Middle frontal gyrus (tissue), 1 donor: ENCODE measurements at regions not wholly inside any gene's neighbourhood (a gene's known extent, or its start where the extent isn't known, plus 50 kb on each side); places are given as distances from the start of the nearest gene placed in this dataset.

Experiments
- DNase-seq: peaks from one replicate; pipeline ENCODE4 v3.0.0-alpha.2; 2015; ENCODE audit warnings: low spot score; ENCODE audit errors: extremely low spot score

DNA sequence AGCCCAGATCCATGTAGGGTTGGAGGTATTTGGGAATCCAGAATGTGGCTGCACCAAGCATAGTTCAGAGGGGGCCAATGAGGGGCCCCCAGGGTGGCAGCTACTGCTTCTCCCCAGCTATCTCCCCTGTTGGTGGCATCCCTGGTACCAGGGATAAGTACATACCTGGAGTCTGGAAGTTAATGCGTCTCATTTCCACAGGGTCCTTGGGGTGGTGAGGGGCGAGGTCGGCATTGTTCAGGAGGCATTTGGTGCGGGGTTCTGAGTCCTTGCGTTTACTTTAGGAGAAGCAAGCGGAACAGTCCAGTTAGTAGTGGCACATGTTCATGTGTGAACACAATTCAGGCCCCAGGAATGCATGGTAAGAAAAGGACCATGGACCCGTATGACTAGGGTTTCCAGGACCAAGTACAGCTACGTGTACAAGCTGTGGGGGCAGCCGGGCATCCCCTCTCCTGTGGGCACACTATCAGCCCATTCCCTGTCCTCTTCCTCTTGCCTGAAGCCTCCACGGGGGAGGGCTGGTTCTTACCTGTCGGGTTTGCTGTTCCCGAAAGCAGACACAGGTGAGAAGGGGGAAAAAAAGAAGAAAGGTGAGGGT, 122.3 kb downstream of the PTPRS start:
- no peak for DNase-seq

DNA sequence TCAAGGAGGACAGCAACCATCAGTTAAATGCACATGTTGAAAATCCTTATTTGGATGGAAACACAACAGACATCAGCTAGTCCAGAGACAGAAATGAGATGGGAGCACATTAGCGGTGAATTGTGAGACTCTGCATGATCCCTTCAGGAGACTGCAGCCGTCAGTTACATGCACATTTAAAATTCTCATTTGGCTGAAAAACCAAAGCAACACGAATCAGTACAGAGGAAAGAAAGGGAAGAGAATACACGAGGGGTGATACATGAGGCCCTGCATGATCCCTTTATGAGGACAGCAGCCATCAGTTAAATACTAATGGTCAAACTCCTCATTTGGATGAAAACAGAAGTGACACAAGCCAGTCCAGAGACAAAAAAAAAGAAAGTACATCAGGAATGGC, 123.4 kb downstream of the PTPRS start:
- DNase-seq, result no peak

DNA sequence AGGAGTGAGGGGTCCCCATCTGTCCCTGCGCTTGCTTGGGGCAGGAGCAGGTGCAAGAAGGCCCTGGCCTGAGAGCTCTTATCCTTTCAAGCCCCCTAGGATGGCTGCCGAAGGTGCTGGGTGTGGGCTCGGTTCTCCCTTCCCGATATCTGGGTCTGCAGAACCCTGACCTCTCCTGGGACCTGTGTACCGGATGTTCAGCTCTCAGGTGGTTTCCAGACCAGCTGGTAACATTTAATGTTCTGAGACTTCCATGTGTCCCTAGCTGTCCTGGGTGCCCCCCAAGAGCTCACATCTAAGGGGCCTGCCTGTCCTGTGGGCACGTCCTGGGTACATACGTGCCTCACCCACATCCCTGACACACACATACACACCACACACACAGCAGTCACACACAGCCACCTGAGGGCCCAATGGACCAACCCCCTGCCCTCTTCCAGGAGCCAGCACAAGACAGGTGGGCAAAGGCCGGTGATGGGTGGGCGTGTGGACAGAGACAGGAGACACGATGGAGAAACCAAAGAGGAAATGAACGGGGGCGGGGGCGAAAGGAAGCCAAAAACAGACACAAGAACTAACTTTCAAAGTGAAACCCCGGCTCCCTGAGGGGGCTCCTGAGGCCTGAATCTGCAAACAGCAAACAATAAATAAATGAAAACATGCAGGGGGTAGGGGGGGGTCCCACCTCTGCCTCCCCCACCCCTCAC, 124.3 kb downstream of the PTPRS start:
- no peak for DNase-seq

DNA sequence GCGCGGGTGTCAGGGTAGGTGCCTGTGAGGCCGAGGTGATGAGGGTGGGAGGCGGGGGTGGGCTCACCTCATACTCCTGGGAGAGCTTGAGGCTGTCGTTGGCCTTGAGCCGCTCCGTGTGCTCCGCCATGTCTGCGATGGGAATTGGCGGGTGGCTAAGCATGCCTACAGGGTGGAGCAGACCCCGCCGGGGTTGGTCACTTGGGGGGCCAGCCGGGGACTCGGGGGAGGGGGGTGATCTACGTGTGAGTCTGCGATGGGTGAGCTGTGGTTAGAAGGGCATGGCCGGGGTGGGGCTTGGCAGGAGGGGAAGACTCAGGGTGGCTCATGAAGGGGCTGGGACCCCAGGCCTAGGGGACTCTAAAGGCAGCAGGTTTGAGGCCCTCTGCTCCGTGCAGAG, 125.2 kb downstream of the PTPRS start:
- no peak for DNase-seq

DNA sequence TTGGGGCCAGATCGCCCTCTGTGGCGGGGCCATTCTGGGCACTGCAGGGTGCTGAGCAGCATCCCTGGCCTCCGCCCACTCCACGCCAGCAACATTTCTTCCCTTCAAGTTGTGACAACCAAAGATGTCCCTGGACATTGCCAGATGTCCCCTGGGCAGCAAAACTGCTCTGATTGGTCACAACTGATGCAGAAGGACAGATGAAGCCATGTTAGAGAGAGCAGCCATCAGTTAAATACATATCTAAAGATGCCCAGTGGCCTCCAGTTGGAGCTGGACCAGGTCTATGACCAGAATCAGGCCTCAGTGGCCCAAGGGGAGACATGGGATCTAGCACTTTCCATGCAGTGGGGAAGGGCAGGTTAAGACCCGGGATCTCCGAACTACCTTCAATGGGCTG, 125.7 kb downstream of the PTPRS start:
- no peak for DNase-seq

DNA sequence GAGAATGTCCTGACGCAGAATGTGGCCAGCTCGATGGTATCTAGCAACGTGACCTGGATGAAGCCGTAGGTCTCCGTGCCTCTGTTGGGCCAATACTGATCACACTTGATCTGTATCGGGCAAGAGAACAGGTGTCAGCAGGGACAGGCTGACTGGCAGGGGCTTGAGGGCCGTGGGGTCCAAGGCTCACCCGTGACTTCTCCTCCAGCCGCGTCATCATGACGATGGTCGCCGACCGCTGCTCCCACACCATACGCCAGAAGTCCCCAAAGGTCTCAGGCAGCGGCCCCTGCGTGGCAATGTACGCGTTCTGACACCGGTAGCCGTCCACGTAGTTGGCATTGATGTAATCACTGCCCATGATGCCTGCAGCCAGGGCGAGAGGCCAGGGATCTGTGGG, 126.2 kb downstream of the PTPRS start:
- DNase-seq, result no peak

DNA sequence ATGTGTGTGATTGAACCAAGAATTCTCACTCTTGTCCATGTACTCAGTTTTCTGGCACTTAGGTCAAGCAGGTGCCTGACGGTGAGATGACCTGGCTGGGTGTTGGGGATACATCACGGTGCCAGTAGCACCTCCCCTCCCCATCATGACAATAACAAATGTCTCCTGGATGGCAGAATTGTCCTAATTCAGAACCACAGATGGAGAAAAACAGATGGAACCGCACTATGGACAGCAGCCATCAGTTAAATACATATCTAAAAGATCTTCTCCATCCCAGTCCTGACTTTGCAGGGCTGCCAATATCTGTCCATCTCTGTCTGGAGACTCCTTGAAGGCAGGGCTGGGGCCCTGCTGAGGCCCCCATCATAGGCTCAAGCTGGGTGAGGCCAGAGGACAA, 126.9 kb downstream of the PTPRS start:
- DNase-seq, result no peak

DNA sequence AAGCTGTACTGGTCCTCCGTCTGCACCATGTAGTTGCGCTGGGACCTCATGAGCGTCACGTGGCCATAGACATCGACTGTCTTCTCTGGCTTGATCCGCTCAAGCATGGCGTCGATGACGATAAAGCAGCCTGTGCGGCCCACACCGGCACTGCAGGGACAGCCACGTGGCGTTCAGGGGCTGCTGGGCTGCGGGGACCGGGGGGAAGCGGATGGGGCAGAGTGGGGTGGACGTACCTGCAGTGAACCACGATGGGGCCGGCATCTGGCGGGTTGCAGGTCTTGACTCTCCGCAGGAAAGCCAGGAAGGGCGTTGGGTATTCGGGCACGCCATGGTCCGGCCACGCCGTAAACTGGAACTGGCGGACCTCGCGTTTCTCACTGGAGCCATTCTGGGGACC, 128.5 kb downstream of the PTPRS start:
- no peak for DNase-seq

DNA sequence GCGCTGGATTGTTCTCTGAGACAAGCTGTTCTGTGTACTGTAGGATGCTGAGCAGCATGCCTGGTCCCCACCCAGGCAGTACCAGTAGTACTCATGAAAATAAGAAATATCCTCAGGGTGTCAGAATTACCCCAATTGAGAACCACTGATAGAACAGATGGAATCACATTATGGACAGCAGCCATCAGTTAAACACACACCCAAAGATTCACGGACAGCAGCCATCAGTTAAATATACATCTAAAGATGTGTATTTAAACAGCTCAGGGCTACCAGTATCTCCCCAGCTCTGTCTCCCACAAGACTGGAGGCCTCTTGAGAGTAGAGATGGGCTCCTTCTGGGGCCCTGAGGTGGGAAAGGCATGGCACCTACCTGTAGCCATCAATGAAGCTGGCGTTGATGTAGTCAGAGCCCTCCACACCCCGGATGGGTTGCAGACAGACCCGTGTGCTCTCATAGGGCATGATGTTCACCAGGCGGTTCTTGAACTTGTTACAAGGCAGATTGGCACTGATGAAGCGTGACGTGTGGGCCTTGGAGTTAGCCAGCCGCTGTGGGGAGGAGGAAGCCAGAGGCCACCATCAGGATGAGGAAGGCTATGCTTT, 129.3 kb downstream of the PTPRS start:
- DNase-seq, result no peak

DNA sequence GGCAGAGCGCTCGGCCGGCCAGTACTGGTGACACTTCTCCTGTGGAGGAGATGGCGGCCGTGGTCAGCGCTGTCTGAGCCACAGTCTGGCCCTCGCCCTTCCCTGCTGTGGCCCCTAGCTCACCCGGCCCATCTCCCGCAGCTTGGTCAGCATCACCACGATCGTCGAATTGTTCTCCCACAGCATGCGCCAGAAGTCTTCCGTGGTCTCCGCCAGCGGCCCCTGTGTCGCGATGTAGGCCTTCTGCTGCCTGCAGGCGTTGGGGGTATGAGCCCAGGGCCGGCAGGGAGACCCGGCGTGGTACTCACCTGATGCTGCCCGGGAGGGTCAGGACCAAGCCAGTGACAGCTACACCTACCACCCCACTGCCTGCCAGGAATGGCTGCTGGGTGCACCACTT, 130.1 kb downstream of the PTPRS start:
- DNase-seq, result no peak

DNA sequence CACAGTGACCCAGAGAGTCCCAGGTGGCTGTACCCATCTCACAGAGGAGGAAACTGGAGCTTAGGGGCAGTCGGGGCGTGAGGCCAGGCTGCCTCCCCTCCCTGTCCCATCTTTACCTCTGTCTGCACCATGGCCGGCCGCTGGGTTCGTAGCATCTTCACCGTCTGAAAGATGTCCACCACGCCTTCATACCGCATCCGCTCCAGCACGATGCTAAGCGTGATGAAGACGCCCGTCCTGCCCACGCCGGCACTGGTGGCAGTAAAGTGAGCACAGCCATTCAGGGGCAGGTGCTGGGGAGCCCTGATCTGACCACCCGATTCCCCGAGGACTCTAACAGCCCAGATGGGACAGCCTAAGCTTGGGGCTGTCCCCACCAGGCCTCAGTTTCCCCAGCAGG, 132.8 kb downstream of the PTPRS start:
- no peak for DNase-seq

DNA sequence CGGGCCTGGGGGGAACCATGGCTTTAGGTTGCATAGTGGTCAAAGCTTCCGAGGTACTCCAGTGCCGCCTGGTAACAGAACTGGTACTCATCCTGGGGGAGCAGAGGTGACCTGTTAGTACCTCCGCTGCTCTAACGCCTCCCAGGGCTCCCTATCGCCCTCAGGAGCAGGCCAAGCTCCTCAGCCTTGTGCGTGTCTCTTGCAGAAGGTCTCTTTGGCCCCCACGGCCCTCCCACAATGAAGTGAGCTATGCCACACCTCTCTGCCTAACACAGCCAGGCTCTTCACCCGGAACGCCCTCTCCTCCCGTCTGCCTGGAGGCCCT, 133.9 kb downstream of the PTPRS start:
- DNase-seq, result no peak

DNA sequence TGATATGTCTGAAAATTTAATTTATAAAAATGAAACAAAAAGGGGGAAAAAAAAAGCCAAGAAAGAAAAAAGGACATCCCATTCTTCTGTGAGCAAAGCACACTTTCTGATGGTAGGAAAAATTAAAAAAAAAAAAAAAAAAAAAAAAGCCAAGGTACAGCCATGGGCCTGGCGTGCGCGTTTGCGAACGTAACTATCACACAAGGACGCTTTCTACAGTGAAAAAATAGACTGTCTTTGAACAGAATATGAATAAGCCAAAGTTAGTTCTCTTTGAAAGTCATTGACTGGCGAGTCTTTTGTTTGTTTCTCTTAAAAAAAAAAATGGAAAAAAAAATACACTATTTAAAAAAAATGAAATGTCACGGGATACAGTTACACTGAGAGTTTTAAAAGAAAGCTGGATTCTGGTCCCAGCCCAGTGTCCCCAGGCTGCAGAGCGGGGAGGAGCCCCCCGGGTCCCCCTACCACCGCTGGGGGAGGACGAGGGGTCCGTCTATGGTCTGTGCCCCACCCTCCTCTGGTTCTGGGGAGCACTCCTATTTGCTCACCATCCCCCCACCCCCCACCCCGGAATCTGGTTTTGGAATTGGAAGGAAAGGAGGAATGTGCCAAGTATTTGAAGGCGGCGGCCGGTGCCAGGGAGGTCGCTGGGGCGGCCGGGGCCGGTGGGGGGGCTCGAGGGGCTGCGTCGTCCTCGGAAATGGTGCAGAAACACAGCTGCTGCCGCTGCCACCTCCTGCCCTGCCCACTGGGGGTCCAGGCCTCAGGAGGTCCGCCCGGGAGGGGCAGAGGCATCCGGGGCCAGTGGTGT, 134.5 kb downstream of the PTPRS start:
- DNase-seq, result no peak

DNA sequence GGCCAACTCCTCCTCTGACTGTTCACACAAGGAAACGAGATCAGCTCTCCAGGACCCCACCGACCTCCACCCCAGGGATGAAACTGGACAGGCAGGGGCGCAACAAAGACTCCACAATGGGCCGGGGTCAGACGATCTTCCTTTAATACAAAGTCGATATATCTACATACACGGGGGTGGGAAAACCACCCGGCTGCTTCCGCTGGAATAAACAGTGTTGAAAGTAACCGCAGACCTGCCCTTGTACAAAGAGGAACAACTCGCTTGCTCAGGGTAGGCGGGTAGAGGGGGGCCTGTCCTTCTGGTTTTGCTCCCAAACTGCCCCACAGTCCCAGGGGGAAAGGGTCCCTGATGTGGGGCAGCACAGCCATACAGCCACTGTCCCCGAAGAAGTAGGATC, 135.2 kb downstream of the PTPRS start:
- DNase-seq, result no peak

DNA sequence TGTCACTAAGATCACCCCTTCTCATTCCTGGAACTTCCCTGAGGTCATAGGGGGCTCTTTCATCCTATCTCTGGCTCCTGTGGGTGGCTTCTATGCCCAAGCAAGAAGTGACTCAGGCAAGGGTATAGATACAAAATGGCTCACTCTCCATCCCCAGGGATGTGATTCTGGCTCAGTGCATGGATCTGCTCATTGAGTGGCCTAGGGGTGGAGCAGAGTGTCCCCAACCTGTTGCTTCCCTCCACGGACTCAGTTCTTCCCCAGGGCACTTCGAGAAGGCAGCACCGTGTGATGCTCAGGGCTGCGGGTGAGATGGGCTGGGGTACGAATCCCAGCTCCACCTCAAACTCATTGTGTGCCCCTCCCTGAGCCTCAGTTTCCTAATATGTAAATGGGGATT, 136.4 kb downstream of the PTPRS start:
- DNase-seq, result no peak
